NCI-H446 treated with DMSO at 0.1 percent for 48 hours (cell line): ENCODE measurements at regions not wholly inside any gene's neighbourhood (a gene's known extent, or its start where the extent isn't known, plus 50 kb on each side); places are given as distances from the start of the nearest gene placed in this dataset.
"Not testable (repeated sequence)": the region's sequence is repeated elsewhere in the genome, so short reads cannot be mapped to it uniquely, and the experiment has no call there.

Source experiments
- DNase-seq: peaks from one replicate; lab custom pipeline; 2025; lab: John Stamatoyannopoulos, UW

- DNase-seq = no peak
Measured at GRCh38 chr15:62412686-62413085, 247.6 kb upstream of the C2CD4B start.

- no peak for DNase-seq
Measured at GRCh38 chr15:62413153-62413552, 248.1 kb upstream of the C2CD4B start.

GRCh38 chr15:62413786-62414185 is 248.7 kb upstream of the C2CD4B start:
- DNase-seq = no peak

GRCh38 chr15:62415498-62415897 is 250.4 kb upstream of the C2CD4B start:
- DNase-seq = no peak

GRCh38 chr15:62416526-62416925 is 251.4 kb upstream of the C2CD4B start:
- no peak for DNase-seq

- no peak for DNase-seq
Measured at GRCh38 chr15:62417439-62417838, 252.4 kb upstream of the C2CD4B start.

GRCh38 chr15:62418496-62418895 is 253.4 kb upstream of the C2CD4B start:
- DNase-seq = not testable (repeated sequence)

GRCh38 chr15:62419192-62419591 is 254.1 kb upstream of the C2CD4B start:
- no peak for DNase-seq

GRCh38 chr15:62420371-62420770 is 255.3 kb upstream of the C2CD4B start:
- not testable (repeated sequence) for DNase-seq

GRCh38 chr15:62421289-62421688 is 256.2 kb upstream of the C2CD4B start:
- no peak for DNase-seq

GRCh38 chr15:62426387-62426956 is 261.4 kb upstream of the C2CD4B start:
- no peak for DNase-seq

GRCh38 chr15:62428259-62428658 is 263.2 kb upstream of the C2CD4B start:
- no peak for DNase-seq

GRCh38 chr15:62428851-62429598 is 263.9 kb upstream of the C2CD4B start:
- DNase-seq = no peak

- no peak for DNase-seq
Measured at GRCh38 chr15:62430056-62430455, 265.0 kb upstream of the C2CD4B start.

- no peak for DNase-seq
Measured at GRCh38 chr15:62430552-62430951, 265.5 kb upstream of the C2CD4B start.

- DNase-seq = no peak
Measured at GRCh38 chr15:62431008-62431797, 266.1 kb upstream of the C2CD4B start.

- DNase-seq = no peak
Measured at GRCh38 chr15:62431817-62432216, 266.7 kb upstream of the C2CD4B start.

- DNase-seq = no peak
Measured at GRCh38 chr15:62432702-62433398, 267.8 kb upstream of the C2CD4B start.

GRCh38 chr15:62436235-62436634 is 271.1 kb upstream of the C2CD4B start:
- DNase-seq = no peak

- no peak for DNase-seq
Measured at GRCh38 chr15:62437753-62438152, 272.7 kb upstream of the C2CD4B start.

- DNase-seq = no peak
Measured at GRCh38 chr15:62439543-62440016, 274.5 kb upstream of the C2CD4B start.

- DNase-seq = no peak
Measured at GRCh38 chr15:62440362-62441105, 275.4 kb upstream of the C2CD4B start.
